ENCODE measurements at regions not wholly inside any gene's neighbourhood (a gene's known extent, or its start where the extent isn't known, plus 50 kb on each side); places are given as distances from the start of the nearest gene placed in this dataset.

- TF ChIP-seq, protein P1, sequence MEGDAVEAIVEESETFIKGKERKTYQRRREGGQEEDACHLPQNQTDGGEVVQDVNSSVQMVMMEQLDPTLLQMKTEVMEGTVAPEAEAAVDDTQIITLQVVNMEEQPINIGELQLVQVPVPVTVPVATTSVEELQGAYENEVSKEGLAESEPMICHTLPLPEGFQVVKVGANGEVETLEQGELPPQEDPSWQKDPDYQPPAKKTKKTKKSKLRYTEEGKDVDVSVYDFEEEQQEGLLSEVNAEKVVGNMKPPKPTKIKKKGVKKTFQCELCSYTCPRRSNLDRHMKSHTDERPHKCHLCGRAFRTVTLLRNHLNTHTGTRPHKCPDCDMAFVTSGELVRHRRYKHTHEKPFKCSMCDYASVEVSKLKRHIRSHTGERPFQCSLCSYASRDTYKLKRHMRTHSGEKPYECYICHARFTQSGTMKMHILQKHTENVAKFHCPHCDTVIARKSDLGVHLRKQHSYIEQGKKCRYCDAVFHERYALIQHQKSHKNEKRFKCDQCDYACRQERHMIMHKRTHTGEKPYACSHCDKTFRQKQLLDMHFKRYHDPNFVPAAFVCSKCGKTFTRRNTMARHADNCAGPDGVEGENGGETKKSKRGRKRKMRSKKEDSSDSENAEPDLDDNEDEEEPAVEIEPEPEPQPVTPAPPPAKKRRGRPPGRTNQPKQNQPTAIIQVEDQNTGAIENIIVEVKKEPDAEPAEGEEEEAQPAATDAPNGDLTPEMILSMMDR (IDR thresholded peaks at IDR 0.05) = no peak
- TF ChIP-seq POLR2A (IDR thresholded peaks at IDR 0.05) = no peak
- no peak for DNase-seq
- Histone ChIP-seq H3K27ac (no peak overlapping the region), H3K4me1 (no peaks in the 10 kb centered on the region), H3K36me3 (replicated peaks in 1 of 2; ENCODE audit: insufficient read depth in 1 of 2, low read depth in 2 of 2) (no peaks in the 10 kb centered on the region), H3K9me3 (no peaks in the 10 kb centered on the region), H3K27me3 (no peaks in the 10 kb centered on the region), H3K4me3 (no peak overlapping the region)
- intact Hi-C loops (cut with DNase I) = no loop called here
- no peak for ATAC-seq
These were observed 925.1 kb downstream of the OTOL1 start for GRCh38 chr3:162421721-162422120.

- Histone ChIP-seq H3K27me3 (no peaks in the 10 kb centered on the region), H3K4me3 (no peak overlapping the region), H3K9me3 (no peaks in the 10 kb centered on the region), H3K27ac (no peak overlapping the region), H3K4me1 (no peaks in the 10 kb centered on the region), H3K36me3 (replicated peaks in 1 of 2; ENCODE audit: insufficient read depth in 1 of 2, low read depth in 2 of 2) (no peaks in the 10 kb centered on the region)
- no peak for ATAC-seq
- no peak for DNase-seq
- intact Hi-C loops (cut with DNase I) = no loop called here
- TF ChIP-seq, protein P1 (IDR thresholded peaks at IDR 0.05) = no peak
- no peak for TF ChIP-seq POLR2A (IDR thresholded peaks at IDR 0.05)
- WGBS, 2 donors = 29 to 35% methylated on average over 2 of the region's 2 CpGs
These were observed 931.6 kb downstream of the OTOL1 start for GRCh38 chr3:162428192-162428591.

GRCh38 chr3:162435750-162436149 is 939.1 kb downstream of the OTOL1 start:
- no peaks in the 10 kb centered on the region for H3K36me3 ChIP-seq (replicated peaks in 1 of 2; ENCODE audit: insufficient read depth in 1 of 2, low read depth in 2 of 2)
- H3K27ac ChIP-seq = no peak overlapping the region
- intact Hi-C loops (cut with DNase I) = no loop called here
- no peaks in the 10 kb centered on the region for H3K9me3 ChIP-seq
- H3K4me3 ChIP-seq = no peak overlapping the region
- no peaks in the 10 kb centered on the region for H3K27me3 ChIP-seq
- 57 to 84% methylated on average over 1 of the region's 1 CpG for WGBS, 2 donors
- no peak for TF ChIP-seq POLR2A (IDR thresholded peaks at IDR 0.05)
- TF ChIP-seq, protein P1 (IDR thresholded peaks at IDR 0.05) = no peak
- H3K4me1 ChIP-seq = no peaks in the 10 kb centered on the region
- no peak for ATAC-seq
- no peak for DNase-seq

GRCh38 chr3:162436826-162437225 is 940.2 kb downstream of the OTOL1 start:
- Histone ChIP-seq H3K27ac (no peak overlapping the region), H3K36me3 (replicated peaks in 1 of 2; ENCODE audit: insufficient read depth in 1 of 2, low read depth in 2 of 2) (no peaks in the 10 kb centered on the region), H3K4me1 (no peaks in the 10 kb centered on the region), H3K27me3 (no peaks in the 10 kb centered on the region), H3K4me3 (no peak overlapping the region), H3K9me3 (no peaks in the 10 kb centered on the region)
- no peak for ATAC-seq
- no peak for DNase-seq
- 50 to 55% methylated on average over 2 of the region's 2 CpGs for WGBS, 2 donors
- no peak for TF ChIP-seq POLR2A (IDR thresholded peaks at IDR 0.05)
- TF ChIP-seq, protein P1 (IDR thresholded peaks at IDR 0.05) = no peak
- intact Hi-C loops (cut with DNase I) = no loop called here

DNA sequence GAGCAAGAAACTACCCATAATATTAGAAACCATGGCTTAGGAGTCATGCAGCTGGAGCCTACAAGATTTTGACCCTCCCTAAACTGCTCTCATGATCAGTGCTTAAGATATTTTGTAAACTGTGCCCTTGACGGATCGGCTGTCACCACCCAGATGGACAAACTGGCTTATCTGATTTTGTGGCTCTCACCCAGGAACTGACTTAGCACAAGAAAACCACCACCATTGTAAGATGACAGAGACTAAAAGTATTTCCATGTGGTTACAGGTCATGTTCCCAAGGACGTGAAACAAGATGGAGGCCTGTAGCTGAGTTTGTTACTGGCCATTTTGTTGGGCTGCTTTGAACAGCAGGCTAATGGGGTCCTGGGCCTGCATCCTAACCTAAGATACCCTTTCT is 940.9 kb downstream of the OTOL1 start:
- no peak for TF ChIP-seq POLR2A (IDR thresholded peaks at IDR 0.05)
- TF ChIP-seq, protein P1 (IDR thresholded peaks at IDR 0.05) = no peak
- no peak for ATAC-seq
- no peaks in the 10 kb centered on the region for H3K4me1 ChIP-seq

More for the DNA sequence above, 940.9 kb downstream of the OTOL1 start:
- 44 to 68% methylated on average over 3 of the region's 3 CpGs for WGBS, 2 donors
- DNase-seq = no peak
- H3K9me3 ChIP-seq = no peaks in the 10 kb centered on the region
- intact Hi-C loops (cut with DNase I) = no loop called here
- no peak overlapping the region for H3K27ac ChIP-seq
- no peaks in the 10 kb centered on the region for H3K27me3 ChIP-seq
- no peaks in the 10 kb centered on the region for H3K36me3 ChIP-seq (replicated peaks in 1 of 2; ENCODE audit: insufficient read depth in 1 of 2, low read depth in 2 of 2)
- H3K4me3 ChIP-seq = no peak overlapping the region

Measured in body of pancreas (tissue), 4 donors.